ENCODE measurements at regions not wholly inside any gene's neighbourhood (a gene's known extent, or its start where the extent isn't known, plus 50 kb on each side); places are given as distances from the start of the nearest gene placed in this dataset.

GRCh38 chr14:53316504-53316903 is 163.4 kb upstream of the DDHD1 start:
- no peak overlapping the region for H3K27ac ChIP-seq (replicated peaks)
- no peaks in the 10 kb centered on the region for H3K27me3 ChIP-seq (ENCODE audit: insufficient read depth, poor library complexity, severe bottlenecking)
- H3K4me3 ChIP-seq (replicated peaks; ENCODE audit: insufficient read depth, low read length), result no peak overlapping the region
- TF ChIP-seq SPI1 (IDR thresholded peaks at IDR 0.05; ENCODE audit: borderline replicate concordance, low read depth), result no peak
- no peak for TF ChIP-seq POLR2AphosphoS5 (IDR thresholded peaks at IDR 0.05; ENCODE audit: low read depth)
- TF ChIP-seq, protein P1, sequence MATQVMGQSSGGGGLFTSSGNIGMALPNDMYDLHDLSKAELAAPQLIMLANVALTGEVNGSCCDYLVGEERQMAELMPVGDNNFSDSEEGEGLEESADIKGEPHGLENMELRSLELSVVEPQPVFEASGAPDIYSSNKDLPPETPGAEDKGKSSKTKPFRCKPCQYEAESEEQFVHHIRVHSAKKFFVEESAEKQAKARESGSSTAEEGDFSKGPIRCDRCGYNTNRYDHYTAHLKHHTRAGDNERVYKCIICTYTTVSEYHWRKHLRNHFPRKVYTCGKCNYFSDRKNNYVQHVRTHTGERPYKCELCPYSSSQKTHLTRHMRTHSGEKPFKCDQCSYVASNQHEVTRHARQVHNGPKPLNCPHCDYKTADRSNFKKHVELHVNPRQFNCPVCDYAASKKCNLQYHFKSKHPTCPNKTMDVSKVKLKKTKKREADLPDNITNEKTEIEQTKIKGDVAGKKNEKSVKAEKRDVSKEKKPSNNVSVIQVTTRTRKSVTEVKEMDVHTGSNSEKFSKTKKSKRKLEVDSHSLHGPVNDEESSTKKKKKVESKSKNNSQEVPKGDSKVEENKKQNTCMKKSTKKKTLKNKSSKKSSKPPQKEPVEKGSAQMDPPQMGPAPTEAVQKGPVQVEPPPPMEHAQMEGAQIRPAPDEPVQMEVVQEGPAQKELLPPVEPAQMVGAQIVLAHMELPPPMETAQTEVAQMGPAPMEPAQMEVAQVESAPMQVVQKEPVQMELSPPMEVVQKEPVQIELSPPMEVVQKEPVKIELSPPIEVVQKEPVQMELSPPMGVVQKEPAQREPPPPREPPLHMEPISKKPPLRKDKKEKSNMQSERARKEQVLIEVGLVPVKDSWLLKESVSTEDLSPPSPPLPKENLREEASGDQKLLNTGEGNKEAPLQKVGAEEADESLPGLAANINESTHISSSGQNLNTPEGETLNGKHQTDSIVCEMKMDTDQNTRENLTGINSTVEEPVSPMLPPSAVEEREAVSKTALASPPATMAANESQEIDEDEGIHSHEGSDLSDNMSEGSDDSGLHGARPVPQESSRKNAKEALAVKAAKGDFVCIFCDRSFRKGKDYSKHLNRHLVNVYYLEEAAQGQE (IDR thresholded peaks at IDR 0.05; ENCODE audit: insufficient replicate concordance, low read depth), result no peak
- TF ChIP-seq, protein P2, sequence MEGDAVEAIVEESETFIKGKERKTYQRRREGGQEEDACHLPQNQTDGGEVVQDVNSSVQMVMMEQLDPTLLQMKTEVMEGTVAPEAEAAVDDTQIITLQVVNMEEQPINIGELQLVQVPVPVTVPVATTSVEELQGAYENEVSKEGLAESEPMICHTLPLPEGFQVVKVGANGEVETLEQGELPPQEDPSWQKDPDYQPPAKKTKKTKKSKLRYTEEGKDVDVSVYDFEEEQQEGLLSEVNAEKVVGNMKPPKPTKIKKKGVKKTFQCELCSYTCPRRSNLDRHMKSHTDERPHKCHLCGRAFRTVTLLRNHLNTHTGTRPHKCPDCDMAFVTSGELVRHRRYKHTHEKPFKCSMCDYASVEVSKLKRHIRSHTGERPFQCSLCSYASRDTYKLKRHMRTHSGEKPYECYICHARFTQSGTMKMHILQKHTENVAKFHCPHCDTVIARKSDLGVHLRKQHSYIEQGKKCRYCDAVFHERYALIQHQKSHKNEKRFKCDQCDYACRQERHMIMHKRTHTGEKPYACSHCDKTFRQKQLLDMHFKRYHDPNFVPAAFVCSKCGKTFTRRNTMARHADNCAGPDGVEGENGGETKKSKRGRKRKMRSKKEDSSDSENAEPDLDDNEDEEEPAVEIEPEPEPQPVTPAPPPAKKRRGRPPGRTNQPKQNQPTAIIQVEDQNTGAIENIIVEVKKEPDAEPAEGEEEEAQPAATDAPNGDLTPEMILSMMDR (IDR thresholded peaks at IDR 0.05; ENCODE audit: insufficient read depth, low read length), result no peak
- TF ChIP-seq GABPA (IDR thresholded peaks at IDR 0.05; ENCODE audit: low read depth), result no peak
- DNase-seq (ENCODE audit: low read depth in 1 of 2, low spot score in 1 of 2), result no peak

DNA sequence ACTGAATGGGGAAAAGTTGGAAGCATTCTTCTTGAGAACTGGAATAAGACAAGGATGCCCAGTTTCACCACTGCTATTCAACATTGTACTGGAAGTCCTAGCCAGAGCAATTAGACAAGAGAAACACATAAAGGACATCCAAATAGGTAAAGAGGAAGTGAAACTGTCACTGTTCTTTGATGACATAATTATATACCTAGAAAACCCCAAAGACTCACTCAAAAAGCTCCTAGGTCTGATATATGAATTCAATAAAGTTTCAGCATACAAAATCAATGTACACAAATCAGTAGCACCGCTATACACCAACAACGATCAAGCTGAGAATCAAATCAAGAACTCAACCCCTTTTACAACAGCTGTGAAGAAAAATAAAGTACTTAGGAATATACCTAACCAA is 157.3 kb upstream of the DDHD1 start:
- Histone ChIP-seq H3K27ac (replicated peaks) (no peak overlapping the region), H3K4me3 (replicated peaks; ENCODE audit: insufficient read depth, low read length) (no peak overlapping the region), H3K27me3 (ENCODE audit: insufficient read depth, poor library complexity, severe bottlenecking) (no peaks in the 10 kb centered on the region)
- TF ChIP-seq, protein P2 (IDR thresholded peaks at IDR 0.05; ENCODE audit: insufficient read depth, low read length), result no peak
- no peak for TF ChIP-seq POLR2AphosphoS5 (IDR thresholded peaks at IDR 0.05; ENCODE audit: low read depth)
- peak; percentile 53; the same call in 1 of the 2 replicates for TF ChIP-seq SPI1 (IDR thresholded peaks at IDR 0.05; ENCODE audit: borderline replicate concordance, low read depth)
- DNase-seq (ENCODE audit: low read depth in 1 of 2, low spot score in 1 of 2), result no peak

DNA sequence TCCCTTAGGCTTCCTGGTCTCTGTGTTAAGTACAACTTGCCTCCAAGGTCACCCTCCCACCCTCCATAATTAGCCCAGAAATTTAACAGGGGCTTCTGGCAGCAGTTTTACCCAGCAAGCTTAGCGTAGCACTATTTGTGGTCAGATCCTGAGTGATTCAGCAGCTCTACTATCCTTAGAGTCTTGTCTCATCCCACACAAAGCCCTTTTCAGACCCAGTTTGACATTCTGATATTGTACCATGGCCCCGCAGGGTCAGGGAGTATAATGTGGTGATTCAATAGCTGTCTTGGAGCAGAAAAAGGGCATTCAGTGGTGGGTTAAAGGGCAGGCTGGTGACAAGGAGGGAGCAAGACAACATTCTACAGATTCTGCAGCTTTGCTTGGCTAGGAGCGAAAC is 153.8 kb upstream of the DDHD1 start:
- H3K4me3 ChIP-seq (replicated peaks; ENCODE audit: insufficient read depth, low read length), result no peak overlapping the region
- TF ChIP-seq, protein P1 (IDR thresholded peaks at IDR 0.05; ENCODE audit: insufficient replicate concordance, low read depth), result no peak
- TF ChIP-seq GABPA (IDR thresholded peaks at IDR 0.05; ENCODE audit: low read depth) (no peak), POLR2AphosphoS5 (IDR thresholded peaks at IDR 0.05; ENCODE audit: low read depth) (no peak), SPI1 (IDR thresholded peaks at IDR 0.05; ENCODE audit: borderline replicate concordance, low read depth) (no peak)
- TF ChIP-seq, protein P2 (IDR thresholded peaks at IDR 0.05; ENCODE audit: insufficient read depth, low read length), result no peak
- no peak overlapping the region for H3K27ac ChIP-seq (replicated peaks)
- H3K27me3 ChIP-seq (ENCODE audit: insufficient read depth, poor library complexity, severe bottlenecking), result no peaks in the 10 kb centered on the region
- no peak for DNase-seq (ENCODE audit: low read depth in 1 of 2, low spot score in 1 of 2)

DNA sequence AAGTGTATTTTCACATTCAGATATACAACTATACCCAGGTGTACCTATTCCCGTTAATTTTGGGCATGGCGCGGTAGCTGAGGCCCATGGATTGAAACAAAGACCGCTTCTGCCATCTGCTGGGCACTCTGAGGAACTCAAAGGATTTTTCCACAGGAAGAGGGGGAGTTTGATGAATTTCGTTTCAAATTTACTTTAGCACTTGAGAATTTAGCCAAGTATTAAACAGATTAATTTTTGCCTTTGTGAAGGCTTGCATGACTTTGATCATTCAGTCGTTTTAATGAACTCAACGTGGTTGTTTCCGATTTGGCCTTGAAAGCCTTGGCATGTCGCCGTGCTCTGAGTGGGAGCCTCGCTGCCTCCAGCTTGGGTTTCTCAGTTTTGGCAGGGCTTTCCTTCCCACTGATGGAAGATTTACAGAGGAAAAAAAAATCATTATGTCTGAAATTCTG is 153.2 kb upstream of the DDHD1 start:
- H3K27me3 ChIP-seq (ENCODE audit: insufficient read depth, poor library complexity, severe bottlenecking), result no peaks in the 10 kb centered on the region
- peak; percentile 8 to 32 for DNase-seq (ENCODE audit: low read depth in 1 of 2, low spot score in 1 of 2)
- no peak overlapping the region for H3K27ac ChIP-seq (replicated peaks)
- TF ChIP-seq, protein P1 (IDR thresholded peaks at IDR 0.05; ENCODE audit: insufficient replicate concordance, low read depth), result no peak
- TF ChIP-seq, protein P2 (IDR thresholded peaks at IDR 0.05; ENCODE audit: insufficient read depth, low read length), result peak; percentile 36
- TF ChIP-seq POLR2AphosphoS5 (IDR thresholded peaks at IDR 0.05; ENCODE audit: low read depth) (no peak), GABPA (IDR thresholded peaks at IDR 0.05; ENCODE audit: low read depth) (no peak), SPI1 (IDR thresholded peaks at IDR 0.05; ENCODE audit: borderline replicate concordance, low read depth) (no peak)
- peak overlapping the region; percentile 24 for H3K4me3 ChIP-seq (replicated peaks; ENCODE audit: insufficient read depth, low read length)

All from HL-60 (cell line).